ENCODE measurements at regions not wholly inside any gene's neighbourhood (a gene's known extent, or its start where the extent isn't known, plus 50 kb on each side); places are given as distances from the start of the nearest gene placed in this dataset.

DNA sequence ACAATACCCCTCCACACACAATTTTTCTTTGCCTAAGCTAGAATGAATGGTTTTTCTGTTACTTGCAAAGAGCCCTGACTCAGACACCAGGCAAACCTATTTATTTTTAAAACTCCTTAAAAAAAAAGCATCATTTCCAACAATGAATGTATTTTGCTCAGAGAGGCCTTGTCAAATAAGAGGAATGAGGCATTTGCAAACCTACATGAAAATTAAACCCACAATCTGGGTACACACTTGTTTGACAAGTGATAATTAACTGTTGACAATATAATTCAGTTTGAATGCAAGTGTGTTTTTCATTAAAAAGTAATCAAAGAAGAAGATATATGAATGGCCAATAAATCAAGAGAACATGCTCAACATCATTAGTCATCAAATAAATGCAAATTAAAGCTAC is 339.5 kb downstream of the PTPRU start:
- Histone ChIP-seq H3K4me1 (ENCODE audit: control insufficient read depth in 2 of 2, insufficient read depth in 2 of 2, low read length in 1 of 2) (peaks cover 2 to 3% of the 10 kb centered on the region in 2 donors), H3K9me3 (ENCODE audit: control insufficient read depth in 2 of 2, insufficient read depth in 1 of 2, low read depth in 1 of 2, low read length in 1 of 2) (no peaks in the 10 kb centered on the region), H3K27ac (ENCODE audit: low read depth in 2 of 2, low read length in 1 of 2) (no peak overlapping the region), H3K27me3 (ENCODE audit: control insufficient read depth in 1 of 2, insufficient read depth in 2 of 2, low read length in 2 of 2) (peaks cover 0 to 3% of the 10 kb centered on the region in 2 donors), H3K36me3 (ENCODE audit: control insufficient read depth in 2 of 2, insufficient read depth in 2 of 2, low read length in 1 of 2) (no peaks in the 10 kb centered on the region), H3K4me3 (ENCODE audit: low read depth in 1 of 2, low read length in 2 of 2) (no peak overlapping the region)

DNA sequence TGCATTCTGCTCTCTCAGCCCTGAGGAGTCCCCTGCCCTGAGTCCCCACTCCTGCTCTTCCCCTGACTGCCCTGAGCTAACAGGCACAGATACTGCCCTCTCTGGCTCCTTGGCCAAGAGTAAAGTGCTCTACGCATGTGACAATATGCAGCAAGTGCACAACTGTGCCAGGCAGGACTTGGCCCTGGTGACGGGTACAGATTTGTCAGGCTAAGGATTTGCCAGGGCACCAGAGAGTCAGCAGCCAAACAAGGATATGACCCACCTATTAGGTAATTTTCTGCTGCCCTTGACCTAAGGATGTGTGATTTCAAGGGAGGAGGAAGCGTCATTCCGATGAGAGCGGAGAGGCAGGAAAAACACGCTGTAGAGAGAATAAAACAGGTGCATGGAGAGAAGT is 339.0 kb downstream of the PTPRU start:
- no peaks in the 10 kb centered on the region for H3K9me3 ChIP-seq (ENCODE audit: control insufficient read depth in 2 of 2, insufficient read depth in 1 of 2, low read depth in 1 of 2, low read length in 1 of 2)
- WGBS, 2 donors: 42 to 49% methylated on average over 6 of the region's 6 CpGs
- no peak overlapping the region for H3K4me3 ChIP-seq (ENCODE audit: low read depth in 1 of 2, low read length in 2 of 2)
- no peak overlapping the region for H3K27ac ChIP-seq (ENCODE audit: low read depth in 2 of 2, low read length in 1 of 2)
- peaks cover 2 to 3% of the 10 kb centered on the region in 2 donors for H3K4me1 ChIP-seq (ENCODE audit: control insufficient read depth in 2 of 2, insufficient read depth in 2 of 2, low read length in 1 of 2)
- H3K27me3 ChIP-seq (ENCODE audit: control insufficient read depth in 1 of 2, insufficient read depth in 2 of 2, low read length in 2 of 2): no peaks in the 10 kb centered on the region
- H3K36me3 ChIP-seq (ENCODE audit: control insufficient read depth in 2 of 2, insufficient read depth in 2 of 2, low read length in 1 of 2): no peaks in the 10 kb centered on the region

DNA sequence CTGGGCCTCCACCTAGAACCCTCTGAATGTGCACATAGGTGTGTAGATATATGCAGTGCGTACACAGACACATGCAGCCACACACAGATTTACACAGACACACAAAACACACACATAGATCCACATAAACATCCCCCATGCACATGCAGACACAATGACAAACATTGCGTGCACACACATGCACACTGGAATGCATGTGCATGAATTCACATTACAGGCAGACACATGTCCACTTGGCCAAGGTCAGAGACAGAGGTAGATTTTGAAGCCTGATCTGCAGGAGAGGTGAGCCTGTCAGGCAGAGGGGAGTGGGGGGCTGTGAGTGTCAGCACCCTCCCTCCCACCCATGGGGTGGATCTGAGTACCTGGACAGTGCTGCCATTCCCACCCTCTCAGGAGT is 338.5 kb downstream of the PTPRU start:
- H3K27me3 ChIP-seq (ENCODE audit: control insufficient read depth in 1 of 2, insufficient read depth in 2 of 2, low read length in 2 of 2): no peaks in the 10 kb centered on the region
- WGBS, 2 donors: 72 to 75% methylated on average over 2 of the region's 2 CpGs
- peaks cover 2 to 3% of the 10 kb centered on the region in 2 donors for H3K4me1 ChIP-seq (ENCODE audit: control insufficient read depth in 2 of 2, insufficient read depth in 2 of 2, low read length in 1 of 2)
- no peak overlapping the region for H3K27ac ChIP-seq (ENCODE audit: low read depth in 2 of 2, low read length in 1 of 2)
- peaks cover 0 to 2% of the 10 kb centered on the region in 2 donors for H3K9me3 ChIP-seq (ENCODE audit: control insufficient read depth in 2 of 2, insufficient read depth in 1 of 2, low read depth in 1 of 2, low read length in 1 of 2)
- H3K4me3 ChIP-seq (ENCODE audit: low read depth in 1 of 2, low read length in 2 of 2): no peak overlapping the region
- no peaks in the 10 kb centered on the region for H3K36me3 ChIP-seq (ENCODE audit: control insufficient read depth in 2 of 2, insufficient read depth in 2 of 2, low read length in 1 of 2)

DNA sequence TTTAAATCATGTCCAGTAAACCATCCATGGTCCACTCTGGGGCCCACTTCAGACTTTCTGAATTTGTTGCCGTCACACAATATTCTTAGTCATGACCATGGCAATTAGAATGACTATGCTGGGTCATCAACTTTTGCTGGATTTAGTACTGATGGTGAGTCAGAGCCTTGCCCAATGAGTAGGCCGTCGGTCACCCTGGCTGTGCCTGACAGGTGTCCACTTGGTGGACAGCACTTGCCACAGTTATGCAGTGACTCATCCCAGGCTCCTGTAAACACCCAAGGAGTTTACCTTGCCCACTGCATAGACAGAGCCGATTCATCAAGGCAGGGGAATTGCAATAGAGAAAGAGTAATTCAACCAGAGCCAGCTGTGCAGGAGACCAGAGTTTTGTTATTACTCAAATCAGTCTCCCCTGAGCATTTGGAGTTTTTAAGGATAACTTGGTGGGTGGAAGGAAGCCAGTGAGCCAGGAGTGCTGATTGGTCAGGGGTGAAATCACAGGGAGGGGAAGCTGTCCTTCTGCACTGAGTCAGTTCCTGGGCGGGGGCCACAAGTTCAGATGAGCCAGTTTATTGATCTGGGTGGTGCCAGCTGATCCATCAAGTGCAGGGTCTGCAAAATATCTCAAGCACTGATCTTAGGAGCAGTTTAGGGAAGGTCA is 333.8 kb downstream of the PTPRU start:
- WGBS, 2 donors: 51 to 61% methylated on average over 5 of the region's 5 CpGs
- H3K4me3 ChIP-seq (ENCODE audit: low read depth in 1 of 2, low read length in 2 of 2): no peak overlapping the region
- H3K27me3 ChIP-seq (ENCODE audit: control insufficient read depth in 1 of 2, insufficient read depth in 2 of 2, low read length in 2 of 2): no peaks in the 10 kb centered on the region
- no peaks in the 10 kb centered on the region for H3K4me1 ChIP-seq (ENCODE audit: control insufficient read depth in 2 of 2, insufficient read depth in 2 of 2, low read length in 1 of 2)
- no peak overlapping the region for H3K27ac ChIP-seq (ENCODE audit: low read depth in 2 of 2, low read length in 1 of 2)
- no peaks in the 10 kb centered on the region for H3K36me3 ChIP-seq (ENCODE audit: control insufficient read depth in 2 of 2, insufficient read depth in 2 of 2, low read length in 1 of 2)
- H3K9me3 ChIP-seq (ENCODE audit: control insufficient read depth in 2 of 2, insufficient read depth in 1 of 2, low read depth in 1 of 2, low read length in 1 of 2): peaks cover 0 to 5% of the 10 kb centered on the region in 2 donors

DNA sequence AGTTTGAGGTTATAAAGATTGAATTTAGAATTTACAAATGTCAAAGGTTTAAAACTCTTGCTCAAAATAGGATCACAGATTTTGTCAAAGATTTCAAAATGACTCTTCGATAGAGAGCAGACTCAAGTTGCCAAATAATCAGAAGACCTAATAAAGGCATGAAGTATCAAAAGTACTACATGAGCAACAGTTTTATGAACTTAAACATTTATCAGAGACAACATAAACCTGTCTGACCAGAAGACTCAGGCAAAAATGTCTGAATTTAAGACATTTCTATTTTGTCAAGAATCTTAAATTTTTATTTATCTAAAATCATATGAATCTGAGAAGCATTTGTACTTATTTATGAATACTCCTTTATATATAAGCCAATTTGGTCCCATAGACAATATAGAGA is 330.9 kb downstream of the PTPRU start:
- H3K4me3 ChIP-seq (ENCODE audit: low read depth in 1 of 2, low read length in 2 of 2): no peak overlapping the region
- WGBS, 2 donors: 86 to 87% methylated on average over 1 of the region's 1 CpG
- no peaks in the 10 kb centered on the region for H3K4me1 ChIP-seq (ENCODE audit: control insufficient read depth in 2 of 2, insufficient read depth in 2 of 2, low read length in 1 of 2)
- peaks cover 3 to 6% of the 10 kb centered on the region in 2 donors for H3K9me3 ChIP-seq (ENCODE audit: control insufficient read depth in 2 of 2, insufficient read depth in 1 of 2, low read depth in 1 of 2, low read length in 1 of 2)
- H3K27ac ChIP-seq (ENCODE audit: low read depth in 2 of 2, low read length in 1 of 2): no peak overlapping the region
- H3K27me3 ChIP-seq (ENCODE audit: control insufficient read depth in 1 of 2, insufficient read depth in 2 of 2, low read length in 2 of 2): no peaks in the 10 kb centered on the region
- H3K36me3 ChIP-seq (ENCODE audit: control insufficient read depth in 2 of 2, insufficient read depth in 2 of 2, low read length in 1 of 2): no peaks in the 10 kb centered on the region

DNA sequence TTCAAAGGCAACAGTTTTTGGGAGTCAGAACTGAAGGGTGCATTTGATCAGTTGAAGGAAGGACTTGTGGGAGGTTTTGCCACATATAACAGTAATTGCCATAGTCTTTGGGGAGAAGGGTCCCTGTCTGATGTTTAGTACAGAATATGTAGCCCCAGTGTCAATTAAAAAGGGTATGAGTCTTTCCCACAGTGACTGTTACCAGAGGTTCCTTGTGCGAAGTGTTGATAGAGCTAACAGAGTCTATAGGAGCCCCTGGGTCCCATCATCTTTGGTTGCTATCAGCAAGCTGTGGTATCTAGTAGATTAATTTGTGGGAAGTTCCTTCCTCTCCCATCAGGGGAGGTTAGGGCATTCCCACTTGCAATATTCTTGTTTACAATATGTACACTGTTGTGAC is 329.2 kb downstream of the PTPRU start:
- 94 to 100% methylated on average over 1 of the region's 1 CpG for WGBS, 2 donors
- Histone ChIP-seq H3K4me3 (ENCODE audit: low read depth in 1 of 2, low read length in 2 of 2) (no peak overlapping the region), H3K9me3 (ENCODE audit: control insufficient read depth in 2 of 2, insufficient read depth in 1 of 2, low read depth in 1 of 2, low read length in 1 of 2) (peaks cover 3 to 7% of the 10 kb centered on the region in 2 donors), H3K27ac (ENCODE audit: low read depth in 2 of 2, low read length in 1 of 2) (no peak overlapping the region), H3K4me1 (ENCODE audit: control insufficient read depth in 2 of 2, insufficient read depth in 2 of 2, low read length in 1 of 2) (no peaks in the 10 kb centered on the region), H3K27me3 (ENCODE audit: control insufficient read depth in 1 of 2, insufficient read depth in 2 of 2, low read length in 2 of 2) (no peaks in the 10 kb centered on the region), H3K36me3 (ENCODE audit: control insufficient read depth in 2 of 2, insufficient read depth in 2 of 2, low read length in 1 of 2) (no peaks in the 10 kb centered on the region)

DNA sequence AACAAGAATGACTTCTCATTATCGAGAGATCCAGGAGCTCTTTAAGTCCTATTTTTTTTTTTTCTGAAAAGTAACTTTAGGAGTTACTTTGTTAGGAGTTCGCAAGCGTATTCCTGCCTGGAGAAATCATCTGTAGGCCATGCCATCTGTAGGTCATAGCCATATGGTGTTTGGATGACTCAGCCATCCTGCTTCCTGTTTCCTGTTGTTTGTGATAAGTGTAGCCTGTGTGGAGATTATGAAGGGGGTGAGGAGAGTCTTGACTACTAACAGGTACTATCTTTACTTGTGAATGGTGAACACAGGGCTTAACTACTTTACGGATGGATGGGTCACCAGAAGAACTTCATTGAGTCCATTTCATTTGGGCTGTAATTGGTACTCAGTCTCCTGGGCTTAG is 327.2 kb downstream of the PTPRU start:
- H3K4me3 ChIP-seq (ENCODE audit: low read depth in 1 of 2, low read length in 2 of 2): no peak overlapping the region
- H3K27ac ChIP-seq (ENCODE audit: low read depth in 2 of 2, low read length in 1 of 2): no peak overlapping the region
- H3K9me3 ChIP-seq (ENCODE audit: control insufficient read depth in 2 of 2, insufficient read depth in 1 of 2, low read depth in 1 of 2, low read length in 1 of 2): peaks cover 3 to 5% of the 10 kb centered on the region in 2 donors
- H3K4me1 ChIP-seq (ENCODE audit: control insufficient read depth in 2 of 2, insufficient read depth in 2 of 2, low read length in 1 of 2): no peaks in the 10 kb centered on the region
- H3K36me3 ChIP-seq (ENCODE audit: control insufficient read depth in 2 of 2, insufficient read depth in 2 of 2, low read length in 1 of 2): no peaks in the 10 kb centered on the region
- 84 to 90% methylated on average over 4 of the region's 4 CpGs for WGBS, 2 donors
- no peaks in the 10 kb centered on the region for H3K27me3 ChIP-seq (ENCODE audit: control insufficient read depth in 1 of 2, insufficient read depth in 2 of 2, low read length in 2 of 2)

DNA sequence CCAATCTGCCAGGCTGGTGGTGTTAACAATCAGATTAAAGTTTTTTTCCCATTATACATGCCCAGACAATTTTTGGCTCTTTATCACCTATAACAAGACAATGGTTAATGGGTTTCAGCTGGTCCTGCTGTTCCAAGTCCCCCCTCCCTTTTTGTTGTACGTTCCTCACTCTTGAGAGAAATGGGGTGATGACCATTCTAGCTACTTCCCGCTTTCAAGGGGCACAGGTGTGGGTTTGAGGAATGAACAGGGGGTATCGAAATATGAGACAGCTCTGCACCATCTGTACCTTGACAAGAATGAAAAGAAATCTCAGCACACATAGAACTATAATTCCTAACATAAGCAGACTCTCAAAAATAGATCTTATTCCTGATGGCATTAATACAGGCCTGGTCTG is 326.8 kb downstream of the PTPRU start:
- 68 to 77% methylated on average over 3 of the region's 3 CpGs for WGBS, 2 donors
- Histone ChIP-seq H3K27me3 (ENCODE audit: control insufficient read depth in 1 of 2, insufficient read depth in 2 of 2, low read length in 2 of 2) (no peaks in the 10 kb centered on the region), H3K4me3 (ENCODE audit: low read depth in 1 of 2, low read length in 2 of 2) (no peak overlapping the region), H3K9me3 (ENCODE audit: control insufficient read depth in 2 of 2, insufficient read depth in 1 of 2, low read depth in 1 of 2, low read length in 1 of 2) (peaks cover 3 to 5% of the 10 kb centered on the region in 2 donors), H3K4me1 (ENCODE audit: control insufficient read depth in 2 of 2, insufficient read depth in 2 of 2, low read length in 1 of 2) (no peaks in the 10 kb centered on the region), H3K36me3 (ENCODE audit: control insufficient read depth in 2 of 2, insufficient read depth in 2 of 2, low read length in 1 of 2) (no peaks in the 10 kb centered on the region), H3K27ac (ENCODE audit: low read depth in 2 of 2, low read length in 1 of 2) (no peak overlapping the region)

DNA sequence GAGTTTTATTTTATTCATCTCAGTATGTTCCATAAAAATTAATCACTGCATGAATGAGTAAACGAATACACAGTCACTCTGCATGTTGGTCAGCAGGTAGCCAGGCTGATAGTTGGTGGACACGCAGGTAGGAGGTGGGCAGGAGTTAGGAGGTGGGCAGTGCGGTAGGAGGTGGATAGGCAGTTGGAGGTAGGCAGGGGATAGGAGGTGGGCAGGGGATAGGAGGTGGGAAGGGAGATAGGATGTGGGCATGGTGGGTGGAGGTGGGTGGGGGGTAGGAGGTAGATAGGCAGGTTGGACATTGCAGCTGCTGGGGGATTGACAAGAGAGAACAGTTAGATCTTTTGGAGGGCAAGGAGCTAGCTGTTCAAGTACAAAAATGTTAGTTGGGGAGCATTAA is 322.7 kb downstream of the PTPRU start:
- no peaks in the 10 kb centered on the region for H3K4me1 ChIP-seq (ENCODE audit: control insufficient read depth in 2 of 2, insufficient read depth in 2 of 2, low read length in 1 of 2)
- no peaks in the 10 kb centered on the region for H3K36me3 ChIP-seq (ENCODE audit: control insufficient read depth in 2 of 2, insufficient read depth in 2 of 2, low read length in 1 of 2)
- 75 to 86% methylated on average over 2 to 3 of the region's 3 CpGs for WGBS, 2 donors
- peaks cover 2 to 6% of the 10 kb centered on the region in 2 donors for H3K9me3 ChIP-seq (ENCODE audit: control insufficient read depth in 2 of 2, insufficient read depth in 1 of 2, low read depth in 1 of 2, low read length in 1 of 2)
- H3K27ac ChIP-seq (ENCODE audit: low read depth in 2 of 2, low read length in 1 of 2): no peak overlapping the region
- peaks cover 0 to 3% of the 10 kb centered on the region in 2 donors for H3K27me3 ChIP-seq (ENCODE audit: control insufficient read depth in 1 of 2, insufficient read depth in 2 of 2, low read length in 2 of 2)
- no peak overlapping the region for H3K4me3 ChIP-seq (ENCODE audit: low read depth in 1 of 2, low read length in 2 of 2)

All from esophagus (tissue), 2 donors.